ENCODE measurements at regions not wholly inside any gene's neighbourhood (a gene's known extent, or its start where the extent isn't known, plus 50 kb on each side); places are given as distances from the start of the nearest gene placed in this dataset.

- H3K4me2 ChIP-seq = no peak overlapping the region
- 90% methylated on average over 3 of the region's 3 CpGs for WGBS (ENCODE audit: low lambda C conversion rate, missing lambda C conversion rate)
- no peaks in the 10 kb centered on the region for H3K9me2 ChIP-seq (replicated peaks; ENCODE audit: insufficient read depth)
- H3K4me1 ChIP-seq (ENCODE audit: insufficient read depth) = peaks cover 17% of the 10 kb centered on the region
- no peak overlapping the region for H3K27ac ChIP-seq
- no peaks in the 10 kb centered on the region for H4K20me1 ChIP-seq (ENCODE audit: insufficient read depth, poor library complexity, severe bottlenecking)
- H3K79me2 ChIP-seq = no peaks in the 10 kb centered on the region
- no peak for DNase-seq (ENCODE audit: low spot score)
- no peak overlapping the region for H2AFZ ChIP-seq
- no peaks in the 10 kb centered on the region for H3K27me3 ChIP-seq
- no peaks in the 10 kb centered on the region for H3K36me3 ChIP-seq (replicated peaks; ENCODE audit: insufficient read depth, low read depth)
- H3K9me3 ChIP-seq (ENCODE audit: low read depth) = no peaks in the 10 kb centered on the region
- no peak for TF ChIP-seq EZH2phosphoT487 (IDR thresholded peaks at IDR 0.05; ENCODE audit: low read depth, severe bottlenecking, unreplicated experiment)
- no peak for TF ChIP-seq EZH2 (IDR thresholded peaks at IDR 0.05; ENCODE audit: borderline replicate concordance)
- TF ChIP-seq, protein P1, sequence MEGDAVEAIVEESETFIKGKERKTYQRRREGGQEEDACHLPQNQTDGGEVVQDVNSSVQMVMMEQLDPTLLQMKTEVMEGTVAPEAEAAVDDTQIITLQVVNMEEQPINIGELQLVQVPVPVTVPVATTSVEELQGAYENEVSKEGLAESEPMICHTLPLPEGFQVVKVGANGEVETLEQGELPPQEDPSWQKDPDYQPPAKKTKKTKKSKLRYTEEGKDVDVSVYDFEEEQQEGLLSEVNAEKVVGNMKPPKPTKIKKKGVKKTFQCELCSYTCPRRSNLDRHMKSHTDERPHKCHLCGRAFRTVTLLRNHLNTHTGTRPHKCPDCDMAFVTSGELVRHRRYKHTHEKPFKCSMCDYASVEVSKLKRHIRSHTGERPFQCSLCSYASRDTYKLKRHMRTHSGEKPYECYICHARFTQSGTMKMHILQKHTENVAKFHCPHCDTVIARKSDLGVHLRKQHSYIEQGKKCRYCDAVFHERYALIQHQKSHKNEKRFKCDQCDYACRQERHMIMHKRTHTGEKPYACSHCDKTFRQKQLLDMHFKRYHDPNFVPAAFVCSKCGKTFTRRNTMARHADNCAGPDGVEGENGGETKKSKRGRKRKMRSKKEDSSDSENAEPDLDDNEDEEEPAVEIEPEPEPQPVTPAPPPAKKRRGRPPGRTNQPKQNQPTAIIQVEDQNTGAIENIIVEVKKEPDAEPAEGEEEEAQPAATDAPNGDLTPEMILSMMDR (IDR thresholded peaks at IDR 0.05; ENCODE audit: poor library complexity) = no peak
- no peak overlapping the region for H3K4me3 ChIP-seq
Observed at GRCh38 chr5:58075907-58076306, 384.0 kb downstream of the PLK2 start.

- H3K4me1 ChIP-seq (ENCODE audit: insufficient read depth) = peaks cover 24% of the 10 kb centered on the region
- H3K9me2 ChIP-seq (replicated peaks; ENCODE audit: insufficient read depth) = no peaks in the 10 kb centered on the region
- WGBS (ENCODE audit: low lambda C conversion rate, missing lambda C conversion rate) = 84% methylated on average over 7 of the region's 7 CpGs
- no peak for TF ChIP-seq EZH2 (IDR thresholded peaks at IDR 0.05; ENCODE audit: borderline replicate concordance)
- no peak for TF ChIP-seq EZH2phosphoT487 (IDR thresholded peaks at IDR 0.05; ENCODE audit: low read depth, severe bottlenecking, unreplicated experiment)
- TF ChIP-seq, protein P1 (IDR thresholded peaks at IDR 0.05; ENCODE audit: poor library complexity) = no peak
- no peak overlapping the region for H3K27ac ChIP-seq
- no peak overlapping the region for H2AFZ ChIP-seq
- H3K9me3 ChIP-seq (ENCODE audit: low read depth) = no peaks in the 10 kb centered on the region
- no peaks in the 10 kb centered on the region for H4K20me1 ChIP-seq (ENCODE audit: insufficient read depth, poor library complexity, severe bottlenecking)
- DNase-seq (ENCODE audit: low spot score) = no peak
- H3K4me2 ChIP-seq = peak overlapping the region; percentile 6
- no peak overlapping the region for H3K4me3 ChIP-seq
- H3K27me3 ChIP-seq = no peaks in the 10 kb centered on the region
- no peaks in the 10 kb centered on the region for H3K36me3 ChIP-seq (replicated peaks; ENCODE audit: insufficient read depth, low read depth)
- H3K79me2 ChIP-seq = no peaks in the 10 kb centered on the region
Observed at GRCh38 chr5:58074717-58075116, 385.2 kb downstream of the PLK2 start.

DNA sequence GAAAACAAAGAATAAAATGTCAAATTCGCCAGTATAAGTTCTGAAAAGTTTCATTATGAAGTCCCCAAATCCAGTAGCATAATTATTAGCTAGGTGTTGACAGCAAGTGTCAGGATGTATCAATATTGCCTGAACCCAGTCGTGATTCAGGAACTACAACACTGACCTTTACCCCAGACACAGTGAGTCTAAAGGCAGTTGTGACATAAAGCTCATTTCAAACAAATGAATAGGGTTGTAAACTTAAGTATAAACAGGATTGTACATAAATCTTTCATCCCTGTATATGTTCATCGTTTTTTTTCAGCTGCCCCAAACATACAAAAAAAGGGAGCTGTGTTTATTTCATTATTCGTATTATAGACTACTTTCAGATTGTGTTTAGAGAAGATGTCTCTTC is 385.7 kb downstream of the PLK2 start:
- H3K79me2 ChIP-seq = no peaks in the 10 kb centered on the region
- peaks cover 24% of the 10 kb centered on the region for H3K4me1 ChIP-seq (ENCODE audit: insufficient read depth)
- H3K4me2 ChIP-seq = peak overlapping the region; percentile 6
- no peak for DNase-seq (ENCODE audit: low spot score)
- H3K27me3 ChIP-seq = no peaks in the 10 kb centered on the region
- no peaks in the 10 kb centered on the region for H4K20me1 ChIP-seq (ENCODE audit: insufficient read depth, poor library complexity, severe bottlenecking)
- H3K4me3 ChIP-seq = no peak overlapping the region
- WGBS (ENCODE audit: low lambda C conversion rate, missing lambda C conversion rate) = 42% methylated on average over 4 of the region's 4 CpGs
- H3K9me3 ChIP-seq (ENCODE audit: low read depth) = no peaks in the 10 kb centered on the region
- no peak overlapping the region for H2AFZ ChIP-seq
- H3K36me3 ChIP-seq (replicated peaks; ENCODE audit: insufficient read depth, low read depth) = no peaks in the 10 kb centered on the region
- H3K27ac ChIP-seq = no peak overlapping the region
- no peak for TF ChIP-seq EZH2 (IDR thresholded peaks at IDR 0.05; ENCODE audit: borderline replicate concordance)
- TF ChIP-seq EZH2phosphoT487 (IDR thresholded peaks at IDR 0.05; ENCODE audit: low read depth, severe bottlenecking, unreplicated experiment) = no peak
- TF ChIP-seq, protein P1 (IDR thresholded peaks at IDR 0.05; ENCODE audit: poor library complexity) = no peak
- H3K9me2 ChIP-seq (replicated peaks; ENCODE audit: insufficient read depth) = no peaks in the 10 kb centered on the region

DNA sequence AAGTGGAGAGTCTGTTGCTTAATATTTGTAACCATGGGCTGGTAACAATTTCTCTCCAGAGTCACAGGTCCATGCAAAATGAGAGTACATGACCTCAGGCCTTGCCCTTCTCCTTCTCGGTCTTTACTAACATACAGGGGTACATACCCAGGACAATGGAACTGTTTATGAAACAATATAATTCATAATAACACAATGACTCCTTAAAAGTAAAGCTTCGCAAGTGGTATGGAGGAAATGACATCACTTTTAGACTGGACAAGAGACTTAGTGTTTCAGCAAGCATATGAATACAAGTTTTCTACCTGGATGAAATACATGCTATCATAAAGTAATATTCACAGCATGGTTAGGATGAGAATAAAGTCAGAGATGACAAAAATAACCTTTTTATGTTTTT is 386.6 kb downstream of the PLK2 start:
- Histone ChIP-seq H3K4me1 (ENCODE audit: insufficient read depth) (peaks cover 24% of the 10 kb centered on the region), H2AFZ (no peak overlapping the region), H3K9me3 (ENCODE audit: low read depth) (no peaks in the 10 kb centered on the region), H3K4me2 (no peak overlapping the region), H4K20me1 (ENCODE audit: insufficient read depth, poor library complexity, severe bottlenecking) (no peaks in the 10 kb centered on the region), H3K4me3 (no peak overlapping the region), H3K79me2 (no peaks in the 10 kb centered on the region), H3K27me3 (no peaks in the 10 kb centered on the region), H3K9me2 (replicated peaks; ENCODE audit: insufficient read depth) (no peaks in the 10 kb centered on the region), H3K36me3 (replicated peaks; ENCODE audit: insufficient read depth, low read depth) (no peaks in the 10 kb centered on the region), H3K27ac (no peak overlapping the region)
- TF ChIP-seq EZH2 (IDR thresholded peaks at IDR 0.05; ENCODE audit: borderline replicate concordance) (no peak), EZH2phosphoT487 (IDR thresholded peaks at IDR 0.05; ENCODE audit: low read depth, severe bottlenecking, unreplicated experiment) (no peak)
- TF ChIP-seq, protein P1 (IDR thresholded peaks at IDR 0.05; ENCODE audit: poor library complexity) = no peak
- 98% methylated on average over 2 of the region's 2 CpGs for WGBS (ENCODE audit: low lambda C conversion rate, missing lambda C conversion rate)
- DNase-seq (ENCODE audit: low spot score) = no peak

Measured in hepatocyte (in vitro differentiated cells).